BE2C (cell line): ENCODE measurements at regions not wholly inside any gene's neighbourhood (a gene's known extent, or its start where the extent isn't known, plus 50 kb on each side); places are given as distances from the start of the nearest gene placed in this dataset.

ENCODE experiments used
- DNase-seq: peaks from one replicate; pipeline ENCODE4 v3.0.0-alpha.2; 2020
- H3K27me3 ChIP-seq: fragments of 250-450 bp; sonication (Bioruptor Pico); 2 replicates; pipeline ENCODE4 v1.5.1; 2020; ENCODE audit warnings: mild to moderate bottlenecking
- H3K36me3 ChIP-seq: fragments of 250-450 bp; sonication (Bioruptor Pico); 2 replicates; pipeline ENCODE4 v1.5.1; 2020; ENCODE audit warnings: mild to moderate bottlenecking
- H3K4me1 ChIP-seq: fragments of 250-450 bp; sonication (Bioruptor Pico); 2 replicates; pipeline ENCODE4 v1.5.1; 2020
- H3K4me3 ChIP-seq: 2 replicates; pipeline ENCODE4 v1.5.1; 2011; ENCODE audit warnings: low read depth, low read length
- H3K9me3 ChIP-seq: fragments of 250-450 bp; sonication (Bioruptor Pico); 2 replicates; pipeline ENCODE4 v1.5.1; 2020
- TF ChIP-seq, protein P1 (sequence below): IDR thresholded peaks from 2 replicates; pipeline ENCODE4 v1.5.1; 2012; ENCODE audit warnings: mild to moderate bottlenecking, low read depth, low read length

DNA sequence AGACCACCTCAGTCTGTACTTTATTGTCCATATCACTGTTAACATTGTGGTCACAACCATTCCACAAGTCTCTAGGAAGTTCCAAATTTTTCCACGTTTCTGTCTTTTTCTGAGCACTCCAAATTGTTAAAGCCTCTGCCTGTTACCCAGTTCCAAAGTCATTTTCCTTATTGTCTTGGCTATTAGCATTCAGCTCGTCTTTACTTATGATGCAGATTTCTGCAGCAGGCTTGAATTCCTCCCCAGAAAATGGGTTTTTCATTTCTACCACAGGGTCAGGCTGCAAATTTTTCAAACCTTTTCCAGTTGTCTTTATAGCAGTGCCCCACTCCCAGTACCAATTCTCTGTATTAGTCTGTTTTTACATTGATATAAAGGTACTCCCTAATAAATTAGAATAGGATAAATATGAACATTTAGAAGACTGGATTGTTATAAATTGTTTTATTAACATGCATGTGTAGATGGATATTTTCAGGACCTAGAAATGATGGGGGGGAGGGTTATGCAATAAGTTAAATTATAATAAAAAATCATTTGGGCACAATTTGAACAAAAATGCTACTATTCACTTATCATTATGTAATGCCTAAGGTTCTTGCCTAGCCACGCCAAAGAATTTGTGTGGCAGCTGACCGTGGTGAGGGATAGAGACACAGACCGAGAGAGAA, 595.3 kb upstream of the ADGRB3 start:
- H3K4me1 ChIP-seq: no peaks in the 10 kb centered on the region
- no peaks in the 10 kb centered on the region for H3K36me3 ChIP-seq
- no peaks in the 10 kb centered on the region; the same call in 1 of the 2 replicates for H3K9me3 ChIP-seq
- no peak for DNase-seq
- no peak overlapping the region for H3K4me3 ChIP-seq
- TF ChIP-seq, protein P1, sequence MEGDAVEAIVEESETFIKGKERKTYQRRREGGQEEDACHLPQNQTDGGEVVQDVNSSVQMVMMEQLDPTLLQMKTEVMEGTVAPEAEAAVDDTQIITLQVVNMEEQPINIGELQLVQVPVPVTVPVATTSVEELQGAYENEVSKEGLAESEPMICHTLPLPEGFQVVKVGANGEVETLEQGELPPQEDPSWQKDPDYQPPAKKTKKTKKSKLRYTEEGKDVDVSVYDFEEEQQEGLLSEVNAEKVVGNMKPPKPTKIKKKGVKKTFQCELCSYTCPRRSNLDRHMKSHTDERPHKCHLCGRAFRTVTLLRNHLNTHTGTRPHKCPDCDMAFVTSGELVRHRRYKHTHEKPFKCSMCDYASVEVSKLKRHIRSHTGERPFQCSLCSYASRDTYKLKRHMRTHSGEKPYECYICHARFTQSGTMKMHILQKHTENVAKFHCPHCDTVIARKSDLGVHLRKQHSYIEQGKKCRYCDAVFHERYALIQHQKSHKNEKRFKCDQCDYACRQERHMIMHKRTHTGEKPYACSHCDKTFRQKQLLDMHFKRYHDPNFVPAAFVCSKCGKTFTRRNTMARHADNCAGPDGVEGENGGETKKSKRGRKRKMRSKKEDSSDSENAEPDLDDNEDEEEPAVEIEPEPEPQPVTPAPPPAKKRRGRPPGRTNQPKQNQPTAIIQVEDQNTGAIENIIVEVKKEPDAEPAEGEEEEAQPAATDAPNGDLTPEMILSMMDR: no peak
- no peaks in the 10 kb centered on the region for H3K27me3 ChIP-seq

DNA sequence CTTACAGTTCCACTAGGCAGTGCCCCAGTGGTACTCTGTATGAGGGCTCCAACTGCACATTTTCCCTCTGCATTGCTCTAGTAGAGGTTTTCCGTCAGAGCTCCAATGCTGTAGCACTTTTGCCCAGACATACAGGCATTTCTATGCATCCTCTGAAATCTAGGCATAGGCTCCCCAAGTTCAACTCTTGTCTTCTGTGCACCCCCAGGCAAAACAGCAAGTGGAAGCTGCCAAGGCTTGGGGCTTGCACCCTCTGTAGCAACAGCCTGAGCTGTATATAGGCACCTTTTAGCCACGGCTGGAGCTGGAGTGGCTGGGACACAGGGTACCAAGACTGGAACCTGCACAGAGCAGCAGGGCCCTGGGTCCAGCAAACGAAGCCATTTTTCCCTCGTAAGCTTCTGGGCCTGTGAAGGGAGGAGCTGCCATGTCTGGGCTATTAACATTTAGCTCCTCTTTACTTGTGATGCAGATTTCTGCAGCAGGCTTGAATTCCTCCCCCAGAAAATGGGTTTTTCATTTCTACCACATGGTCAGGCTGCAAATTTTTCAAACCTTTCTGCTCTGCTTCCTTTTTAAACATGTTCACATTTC, 596.2 kb upstream of the ADGRB3 start:
- DNase-seq: no peak
- H3K4me1 ChIP-seq: no peaks in the 10 kb centered on the region
- H3K36me3 ChIP-seq: no peaks in the 10 kb centered on the region
- no peaks in the 10 kb centered on the region; the same call in 1 of the 2 replicates for H3K9me3 ChIP-seq
- no peak overlapping the region for H3K4me3 ChIP-seq
- TF ChIP-seq, protein P1: no peak
- no peaks in the 10 kb centered on the region for H3K27me3 ChIP-seq

DNA sequence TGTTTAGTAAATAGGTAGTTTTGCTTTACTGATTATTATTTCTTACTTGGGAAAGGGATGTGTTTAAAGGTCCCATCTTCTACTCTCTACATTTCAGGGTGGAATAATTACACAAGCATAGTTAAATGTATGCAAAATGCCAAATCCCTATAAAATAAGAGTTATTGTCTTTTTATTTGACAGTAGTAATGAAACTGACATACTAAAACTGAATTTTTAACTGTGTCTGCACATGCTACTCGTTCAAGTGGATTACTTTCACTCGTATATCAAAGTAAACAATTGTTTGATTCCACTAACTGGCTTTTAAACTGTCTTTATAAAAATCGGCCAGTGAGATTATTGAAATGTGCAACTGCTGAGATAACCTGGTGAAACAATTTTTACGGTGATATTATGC, 602.9 kb upstream of the ADGRB3 start:
- H3K4me3 ChIP-seq: no peak overlapping the region
- TF ChIP-seq, protein P1: no peak
- H3K9me3 ChIP-seq: no peaks in the 10 kb centered on the region
- no peaks in the 10 kb centered on the region for H3K4me1 ChIP-seq
- H3K36me3 ChIP-seq: no peaks in the 10 kb centered on the region
- H3K27me3 ChIP-seq: no peaks in the 10 kb centered on the region
- DNase-seq: no peak

DNA sequence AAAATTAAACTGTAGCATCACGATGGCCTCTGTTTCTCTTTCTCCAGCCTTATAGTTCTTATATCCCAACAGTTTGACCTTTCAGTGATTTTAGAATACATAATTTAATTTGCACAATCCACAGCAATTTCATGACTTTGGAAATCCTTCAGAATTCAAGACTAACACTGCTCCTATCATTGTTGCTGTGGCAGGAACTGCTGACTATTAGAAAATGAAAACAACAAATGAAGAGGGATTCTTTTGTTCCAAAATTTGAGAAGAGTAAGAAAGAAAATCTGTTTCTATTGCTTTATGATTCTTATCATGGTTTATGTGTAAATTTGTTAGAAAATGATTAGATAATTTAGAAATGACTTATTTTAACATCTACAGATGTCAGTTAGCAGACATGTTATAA, 604.0 kb upstream of the ADGRB3 start:
- Histone ChIP-seq H3K36me3 (no peaks in the 10 kb centered on the region), H3K4me1 (no peaks in the 10 kb centered on the region), H3K9me3 (no peaks in the 10 kb centered on the region), H3K4me3 (no peak overlapping the region), H3K27me3 (no peaks in the 10 kb centered on the region)
- DNase-seq: no peak
- TF ChIP-seq, protein P1: no peak

DNA sequence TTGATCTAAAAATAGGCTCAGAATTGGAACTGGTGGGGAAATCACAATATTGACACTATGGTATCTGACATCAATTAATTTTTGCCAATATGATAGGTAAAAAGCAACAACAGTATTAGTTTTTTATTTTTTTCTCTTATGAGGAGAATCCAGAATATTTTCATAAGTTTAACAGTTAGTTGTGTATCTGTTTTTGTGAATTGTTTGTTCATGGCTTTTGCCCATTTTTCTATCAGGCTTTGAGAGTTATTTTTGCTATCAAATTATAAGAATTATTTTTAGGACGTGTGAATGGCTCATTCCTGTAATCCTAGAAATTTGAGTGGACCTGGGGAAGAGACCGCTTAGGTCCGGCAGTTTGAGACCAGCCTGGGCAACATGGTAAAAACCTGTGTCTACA, 608.6 kb upstream of the ADGRB3 start:
- Histone ChIP-seq H3K4me1 (no peaks in the 10 kb centered on the region), H3K9me3 (no peaks in the 10 kb centered on the region), H3K4me3 (no peak overlapping the region), H3K36me3 (no peaks in the 10 kb centered on the region), H3K27me3 (no peaks in the 10 kb centered on the region)
- DNase-seq: no peak
- TF ChIP-seq, protein P1: no peak

DNA sequence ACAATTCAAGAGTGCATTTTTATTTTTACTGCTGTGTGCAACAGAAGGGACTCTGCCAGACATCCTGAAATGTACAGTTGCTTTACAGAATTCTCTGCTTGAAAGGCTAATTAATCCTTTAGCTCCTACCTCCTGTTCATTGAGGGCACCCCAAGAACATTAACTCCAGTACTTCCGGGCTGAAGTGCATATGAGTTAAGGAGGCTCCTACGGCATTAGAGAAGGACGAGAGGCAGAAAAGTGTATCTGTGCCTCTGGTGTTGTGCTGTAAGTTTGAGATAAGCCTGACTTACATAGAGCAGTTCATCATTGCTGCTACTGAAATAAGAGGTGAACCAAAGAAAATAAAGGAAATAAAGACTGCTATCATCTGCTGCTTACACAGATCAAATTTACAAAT, 609.3 kb upstream of the ADGRB3 start:
- TF ChIP-seq, protein P1: no peak
- DNase-seq: no peak

More for the DNA sequence above, 609.3 kb upstream of the ADGRB3 start:
- H3K9me3 ChIP-seq: no peaks in the 10 kb centered on the region
- no peaks in the 10 kb centered on the region for H3K27me3 ChIP-seq
- no peaks in the 10 kb centered on the region for H3K36me3 ChIP-seq
- no peaks in the 10 kb centered on the region for H3K4me1 ChIP-seq
- H3K4me3 ChIP-seq: no peak overlapping the region
